HG03196 (cell line): ENCODE measurements at regions not wholly inside any gene's neighbourhood (a gene's known extent, or its start where the extent isn't known, plus 50 kb on each side); places are given as distances from the start of the nearest gene placed in this dataset.

Source experiments
- ATAC-seq: cut with Tn5 transposase; IDR thresholded peaks from one replicate; pipeline ENCODE4 v1.9.1; 2021; ENCODE audit not compliant: unreplicated experiment

GRCh38 chr2:188193230-188193629, 98.4 kb upstream of the GULP1 start:
- no peak for ATAC-seq

DNA sequence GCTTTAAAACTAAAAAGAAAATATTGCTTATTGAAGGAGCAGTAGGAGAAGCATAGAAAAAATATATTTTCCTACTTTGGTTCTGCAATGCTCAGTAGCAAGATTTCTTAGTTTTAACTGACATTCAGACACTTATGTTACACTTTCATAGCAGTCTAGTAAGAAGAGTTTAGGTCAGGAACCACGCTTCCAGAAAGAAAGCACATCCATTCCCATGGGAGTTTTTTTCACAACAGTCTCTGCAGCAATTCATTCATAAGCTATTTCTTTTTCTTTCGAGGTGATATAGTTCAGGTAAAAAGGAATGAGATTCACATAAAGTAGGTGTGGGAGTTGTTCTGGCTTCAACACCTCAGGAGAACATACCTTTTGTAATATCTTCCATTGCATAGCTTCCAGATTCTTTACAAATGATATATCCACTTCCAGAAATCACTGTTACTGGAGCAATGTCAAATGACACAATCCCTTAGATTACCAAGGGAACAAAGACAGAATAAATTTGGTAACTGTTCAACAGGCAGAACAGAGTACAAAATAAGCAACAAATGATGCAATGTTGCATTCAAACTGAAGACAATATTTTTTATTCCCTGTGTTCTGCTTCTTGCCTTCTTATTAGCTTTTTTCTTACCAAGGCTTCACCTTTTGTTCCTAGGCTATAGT, 95.2 kb upstream of the GULP1 start:
- ATAC-seq, result no peak

GRCh38 chr2:188199716-188200128, 92.0 kb upstream of the GULP1 start:
- ATAC-seq, result no peak

- no peak for ATAC-seq
Observed at GRCh38 chr2:188201639-188202038, 90.0 kb upstream of the GULP1 start.

- ATAC-seq, result no peak
Observed at GRCh38 chr2:188202777-188203176, 88.9 kb upstream of the GULP1 start.

DNA sequence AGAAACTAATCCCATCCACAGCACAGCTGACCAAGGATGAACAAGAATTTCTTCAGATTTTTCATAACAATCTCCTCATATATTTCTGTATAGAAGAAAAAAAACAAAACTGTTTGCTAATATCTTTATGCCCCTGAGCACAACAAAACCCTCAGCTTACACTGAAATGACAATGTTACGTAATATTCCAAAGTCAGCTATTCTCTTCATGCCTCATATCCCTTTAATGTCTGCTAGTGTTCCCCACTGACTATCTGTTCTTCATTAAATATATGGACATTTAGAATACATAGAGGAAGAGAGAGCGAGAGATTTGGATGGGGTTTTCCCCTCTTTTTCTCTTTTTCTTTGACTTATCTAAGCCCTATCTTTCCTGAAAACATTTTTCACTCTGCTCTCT, 87.9 kb upstream of the GULP1 start:
- ATAC-seq, result no peak

DNA sequence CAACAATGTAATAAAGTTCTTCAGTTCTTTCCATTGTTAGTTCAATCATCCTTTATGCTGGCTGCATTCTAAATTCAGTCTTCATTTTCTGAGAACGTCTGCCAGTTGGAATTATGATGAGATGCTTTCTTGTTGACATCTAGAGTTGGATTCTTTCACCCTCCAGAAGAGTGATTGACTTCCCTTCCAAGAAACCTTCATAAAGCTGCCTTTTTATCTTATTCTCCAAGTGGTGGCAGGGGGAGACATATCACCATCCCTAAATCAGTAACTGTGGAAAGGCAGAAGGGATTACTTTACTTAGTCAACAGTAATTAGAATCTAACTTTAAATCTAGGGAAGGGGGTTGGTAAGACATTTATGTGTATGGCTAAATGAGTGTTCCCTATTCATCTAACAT, 86.8 kb upstream of the GULP1 start:
- no peak for ATAC-seq

GRCh38 chr2:188207554-188207953, 84.1 kb upstream of the GULP1 start:
- ATAC-seq, result no peak

DNA sequence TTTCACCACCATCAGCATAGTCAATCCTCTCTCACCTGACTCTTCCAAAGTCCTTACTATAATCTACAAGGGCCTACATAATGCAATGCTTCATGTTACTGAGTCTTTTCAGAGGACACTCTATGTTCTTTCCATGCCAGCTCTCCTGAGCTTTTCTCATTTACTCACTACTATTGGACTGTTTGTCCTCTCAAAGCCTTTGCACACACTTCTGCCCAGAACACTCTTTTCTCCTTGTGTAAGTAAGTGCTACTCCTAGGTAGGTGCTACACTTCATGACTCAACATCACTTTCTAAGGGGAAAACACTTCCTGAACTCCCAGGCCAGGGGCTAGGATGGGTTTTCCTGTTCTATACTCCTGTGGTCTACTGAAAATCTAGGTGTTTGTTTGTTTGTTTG, 82.5 kb upstream of the GULP1 start:
- ATAC-seq, result no peak

DNA sequence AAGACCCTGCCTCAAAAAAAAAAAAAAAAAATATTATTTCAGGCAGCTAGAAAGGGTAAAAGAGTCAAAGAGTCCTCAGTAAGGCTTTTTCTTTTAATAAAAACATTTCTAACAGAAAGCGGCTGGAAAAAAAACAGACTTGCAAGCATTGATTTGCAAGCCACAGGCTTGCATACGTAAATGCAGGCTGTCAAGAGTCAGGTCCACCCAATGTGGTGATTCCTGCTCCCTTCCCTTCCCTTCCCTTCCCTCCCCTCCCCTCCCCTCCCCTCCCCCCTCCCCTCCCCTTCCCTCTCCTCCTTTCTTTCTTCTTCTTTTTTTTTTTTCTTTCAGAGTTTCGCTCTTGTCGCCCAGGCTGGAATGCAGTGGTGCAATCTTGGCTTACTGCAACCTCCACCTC, 74.4 kb upstream of the GULP1 start:
- ATAC-seq, result no peak

DNA sequence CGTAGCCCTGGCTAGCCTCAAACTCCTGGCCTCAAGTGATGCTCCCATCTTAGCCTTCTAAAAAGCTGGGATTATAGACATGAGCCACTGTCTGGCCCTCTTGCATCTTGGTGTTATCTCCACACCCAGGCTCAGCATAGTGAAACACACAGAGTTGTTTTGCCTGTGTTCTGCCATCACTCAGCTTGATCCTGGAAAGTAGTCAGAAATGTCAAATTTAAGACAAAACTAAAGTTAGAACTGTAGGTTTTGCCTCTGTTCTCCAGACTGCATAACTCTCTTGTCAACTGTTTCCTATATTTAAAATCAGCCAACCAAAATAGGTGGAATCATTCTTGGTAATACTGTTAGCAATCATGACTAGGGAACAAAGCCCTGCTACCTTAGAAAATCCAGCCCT, 72.1 kb upstream of the GULP1 start:
- ATAC-seq, result no peak

DNA sequence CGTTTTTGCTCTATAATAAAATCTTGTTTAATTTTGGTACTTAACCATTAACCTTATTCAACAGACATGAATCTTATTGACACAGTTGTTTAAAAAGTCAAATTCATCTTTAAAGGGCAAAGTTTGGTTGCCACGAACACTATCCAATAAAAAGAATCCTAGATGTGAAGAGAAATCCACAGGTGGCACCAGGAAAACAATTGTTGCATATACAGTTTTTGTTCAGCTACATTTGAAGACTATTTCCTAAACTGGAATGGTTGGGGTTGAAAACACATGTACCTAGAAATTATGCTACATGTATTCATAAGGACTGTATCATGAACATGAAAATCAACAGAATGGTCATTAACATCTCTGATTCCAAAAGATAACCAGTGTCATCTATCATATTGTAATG, 71.1 kb upstream of the GULP1 start:
- ATAC-seq, result no peak

GRCh38 chr2:188227713-188228112, 64.0 kb upstream of the GULP1 start:
- no peak for ATAC-seq

GRCh38 chr2:188235364-188235763, 56.3 kb upstream of the GULP1 start:
- ATAC-seq, result peak; percentile 73

DNA sequence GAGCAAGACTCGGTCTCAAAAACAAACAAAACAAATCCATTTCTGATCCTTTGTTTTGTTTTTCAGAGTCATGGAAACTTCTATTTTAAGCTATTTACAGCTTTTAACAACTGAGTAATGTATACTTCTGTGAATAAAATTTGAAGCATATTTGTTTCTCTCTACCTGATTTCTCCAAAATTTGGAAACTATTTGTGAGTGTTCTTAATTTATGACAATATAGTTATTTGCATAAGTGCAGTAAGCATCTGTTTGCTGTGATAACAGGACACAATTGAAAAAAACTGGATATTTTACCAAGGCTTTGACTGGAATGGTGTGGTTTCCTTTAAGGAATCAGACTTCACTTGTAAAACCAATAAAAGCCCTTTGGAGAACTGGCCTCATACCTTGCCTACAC, 53.3 kb upstream of the GULP1 start:
- no peak for ATAC-seq
